ENCODE measurements at regions not wholly inside any gene's neighbourhood (a gene's known extent, or its start where the extent isn't known, plus 50 kb on each side); places are given as distances from the start of the nearest gene placed in this dataset.

DNA sequence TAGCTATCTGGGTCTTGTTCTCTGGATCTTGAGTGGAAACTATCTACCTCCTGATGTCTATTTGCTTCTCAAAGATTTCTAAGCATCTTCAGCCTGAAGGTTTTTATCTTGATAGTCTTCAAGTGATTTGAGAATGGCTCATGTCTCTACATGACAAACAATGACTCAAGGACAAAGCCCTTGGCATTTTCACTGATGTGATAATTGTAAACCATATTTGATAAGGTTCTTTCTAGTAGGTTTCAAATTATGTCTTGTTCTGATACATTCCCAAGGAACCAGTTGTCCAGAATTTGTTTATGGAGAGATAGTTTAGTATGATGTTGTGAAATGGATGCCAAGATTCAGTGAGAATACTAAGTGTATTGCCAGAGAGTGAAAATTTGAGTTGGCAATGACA is 1079.3 kb upstream of the CDH9 start:
- DNase-seq: no peak
- H3K27me3 Mint-ChIP-seq (ENCODE audit: insufficient read depth): no peaks in the 10 kb centered on the region; the same call in 1 of the 2 replicates
- H3K4me3 Mint-ChIP-seq: no peak overlapping the region
- no peak overlapping the region for H3K27ac Mint-ChIP-seq
- H3K4me1 Mint-ChIP-seq (ENCODE audit: low read depth): no peaks in the 10 kb centered on the region
- H3K9me3 Mint-ChIP-seq: peaks cover 42% of the 10 kb centered on the region
- H3K36me3 Mint-ChIP-seq (ENCODE audit: low read depth): peaks cover 6% of the 10 kb centered on the region; the same call in 1 of the 2 replicates
- TF ChIP-seq, protein P1, sequence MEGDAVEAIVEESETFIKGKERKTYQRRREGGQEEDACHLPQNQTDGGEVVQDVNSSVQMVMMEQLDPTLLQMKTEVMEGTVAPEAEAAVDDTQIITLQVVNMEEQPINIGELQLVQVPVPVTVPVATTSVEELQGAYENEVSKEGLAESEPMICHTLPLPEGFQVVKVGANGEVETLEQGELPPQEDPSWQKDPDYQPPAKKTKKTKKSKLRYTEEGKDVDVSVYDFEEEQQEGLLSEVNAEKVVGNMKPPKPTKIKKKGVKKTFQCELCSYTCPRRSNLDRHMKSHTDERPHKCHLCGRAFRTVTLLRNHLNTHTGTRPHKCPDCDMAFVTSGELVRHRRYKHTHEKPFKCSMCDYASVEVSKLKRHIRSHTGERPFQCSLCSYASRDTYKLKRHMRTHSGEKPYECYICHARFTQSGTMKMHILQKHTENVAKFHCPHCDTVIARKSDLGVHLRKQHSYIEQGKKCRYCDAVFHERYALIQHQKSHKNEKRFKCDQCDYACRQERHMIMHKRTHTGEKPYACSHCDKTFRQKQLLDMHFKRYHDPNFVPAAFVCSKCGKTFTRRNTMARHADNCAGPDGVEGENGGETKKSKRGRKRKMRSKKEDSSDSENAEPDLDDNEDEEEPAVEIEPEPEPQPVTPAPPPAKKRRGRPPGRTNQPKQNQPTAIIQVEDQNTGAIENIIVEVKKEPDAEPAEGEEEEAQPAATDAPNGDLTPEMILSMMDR (IDR thresholded peaks at IDR 0.05): no peak

DNA sequence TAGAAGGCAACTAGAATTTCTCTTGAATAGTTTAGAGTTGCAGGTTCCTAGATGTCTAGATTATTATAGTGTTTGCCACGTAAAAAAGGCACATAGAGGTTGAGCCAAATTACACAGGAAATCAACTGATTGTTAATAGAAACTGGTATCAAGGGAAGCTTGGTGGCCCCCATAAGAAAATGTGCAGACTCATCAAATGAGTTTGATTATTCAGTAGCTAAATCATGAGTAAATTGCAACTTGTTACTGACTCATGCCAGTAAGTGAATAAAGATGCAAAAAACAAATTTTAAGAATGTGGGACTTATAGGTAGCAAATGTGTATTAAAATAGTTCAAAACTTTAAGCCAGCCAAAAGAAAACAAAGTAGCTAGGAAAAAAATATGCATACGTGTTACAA is 1078.9 kb upstream of the CDH9 start:
- Mint-ChIP-seq H3K4me1 (ENCODE audit: low read depth) (no peaks in the 10 kb centered on the region), H3K9me3 (peaks cover 41% of the 10 kb centered on the region), H3K27me3 (ENCODE audit: insufficient read depth) (no peaks in the 10 kb centered on the region; the same call in 1 of the 2 replicates), H3K36me3 (ENCODE audit: low read depth) (peaks cover 6% of the 10 kb centered on the region; the same call in 1 of the 2 replicates), H3K27ac (no peak overlapping the region), H3K4me3 (no peak overlapping the region)
- no peak for DNase-seq
- TF ChIP-seq, protein P1 (IDR thresholded peaks at IDR 0.05): no peak

DNA sequence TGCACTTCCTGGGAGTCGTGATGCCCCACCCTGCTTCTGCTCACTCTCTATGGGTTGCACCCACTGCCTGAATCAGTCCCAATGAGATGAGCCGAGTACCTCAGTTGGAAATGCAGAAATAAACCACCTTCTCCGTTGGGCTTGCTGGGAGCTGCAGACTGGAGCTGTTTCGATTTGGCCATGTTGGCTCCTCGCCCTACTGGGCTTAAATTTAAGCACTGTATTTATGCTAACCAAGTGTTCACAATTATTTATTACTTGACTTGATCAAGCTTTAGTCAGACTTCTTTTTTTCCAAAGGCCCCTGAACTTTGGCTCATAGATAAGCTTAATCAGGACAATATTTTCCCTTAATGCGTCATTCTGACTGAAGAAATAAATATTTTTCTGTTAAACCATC is 1072.4 kb upstream of the CDH9 start:
- Mint-ChIP-seq H3K27me3 (ENCODE audit: insufficient read depth) (no peaks in the 10 kb centered on the region; the same call in 1 of the 2 replicates), H3K4me3 (no peak overlapping the region), H3K4me1 (ENCODE audit: low read depth) (no peaks in the 10 kb centered on the region), H3K9me3 (peaks cover 26% of the 10 kb centered on the region), H3K27ac (no peak overlapping the region), H3K36me3 (ENCODE audit: low read depth) (peaks cover 2% of the 10 kb centered on the region; the same call in 1 of the 2 replicates)
- TF ChIP-seq, protein P1 (IDR thresholded peaks at IDR 0.05): no peak
- no peak for DNase-seq

DNA sequence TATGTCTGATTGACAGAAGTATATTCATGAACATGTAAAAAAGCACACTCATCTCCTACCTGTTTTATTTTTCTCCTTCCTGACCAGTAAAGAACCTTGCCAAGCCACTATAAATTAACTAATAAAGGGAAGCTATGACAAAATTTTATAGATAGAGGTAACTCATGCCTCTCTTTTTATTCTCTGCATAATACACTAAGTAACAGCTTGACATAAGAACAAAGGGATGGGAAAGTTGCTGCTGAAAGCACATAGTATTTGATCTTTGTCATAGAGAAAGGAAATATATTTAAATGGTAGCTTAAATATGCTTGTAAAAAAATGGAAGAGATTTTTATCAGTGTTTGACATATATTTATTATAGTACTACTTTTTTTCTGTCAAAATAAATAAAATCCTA is 1065.7 kb upstream of the CDH9 start:
- Mint-ChIP-seq H3K4me1 (ENCODE audit: low read depth) (no peaks in the 10 kb centered on the region), H3K4me3 (no peak overlapping the region), H3K27me3 (ENCODE audit: insufficient read depth) (no peaks in the 10 kb centered on the region)

DNA sequence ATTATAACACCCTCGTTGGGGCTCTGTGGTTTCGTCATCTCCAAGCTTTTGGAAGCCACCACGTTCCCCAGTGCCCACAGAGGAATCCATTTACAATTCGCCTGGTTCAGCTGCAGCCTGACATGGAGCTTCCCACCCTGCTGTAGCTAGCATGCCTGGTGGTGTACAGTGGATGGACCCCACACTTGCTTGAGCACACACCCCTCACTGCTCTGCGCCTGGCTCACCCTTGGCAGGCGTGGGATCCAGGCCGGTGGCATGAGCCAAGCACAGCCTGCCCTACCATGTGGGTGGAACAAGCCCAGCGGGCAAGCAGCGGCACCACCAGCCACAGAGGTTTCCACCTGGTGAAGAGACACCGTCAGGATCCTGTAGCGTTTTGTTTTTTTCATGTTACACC is 1045.7 kb upstream of the CDH9 start:
- Mint-ChIP-seq H3K27ac (no peak overlapping the region), H3K9me3 (peaks cover 9% of the 10 kb centered on the region), H3K4me3 (no peak overlapping the region), H3K4me1 (ENCODE audit: low read depth) (no peaks in the 10 kb centered on the region), H3K36me3 (ENCODE audit: low read depth) (no peaks in the 10 kb centered on the region), H3K27me3 (ENCODE audit: insufficient read depth) (no peaks in the 10 kb centered on the region)
- DNase-seq: no peak
- TF ChIP-seq, protein P1 (IDR thresholded peaks at IDR 0.05): no peak

More for the DNA sequence above, 1065.7 kb upstream of the CDH9 start:
- DNase-seq: no peak
- H3K36me3 Mint-ChIP-seq (ENCODE audit: low read depth): no peaks in the 10 kb centered on the region
- peaks cover 9% of the 10 kb centered on the region; the same call in 1 of the 2 replicates for H3K9me3 Mint-ChIP-seq
- H3K27ac Mint-ChIP-seq: no peak overlapping the region
- TF ChIP-seq, protein P1 (IDR thresholded peaks at IDR 0.05): no peak

DNA sequence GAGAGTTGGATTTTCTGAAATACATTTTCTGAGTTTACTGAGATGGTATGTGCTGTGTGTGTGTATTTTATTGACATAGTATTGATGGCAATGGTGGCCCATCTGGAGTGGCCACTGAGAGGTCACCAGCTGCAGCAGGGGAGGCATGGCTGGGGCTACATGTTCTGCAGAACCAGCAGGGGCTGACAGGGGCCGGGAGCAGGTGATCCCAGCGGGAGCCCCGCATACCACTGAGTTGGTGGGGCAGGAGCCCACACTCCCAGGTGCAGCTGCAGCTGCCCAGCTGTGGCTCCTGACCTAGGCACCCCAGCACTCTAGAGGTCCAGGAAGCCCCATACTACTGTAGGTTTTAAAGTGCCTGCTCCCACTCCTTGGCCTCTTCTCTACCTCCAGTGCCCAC is 1044.2 kb upstream of the CDH9 start:
- DNase-seq: no peak
- Mint-ChIP-seq H3K27me3 (ENCODE audit: insufficient read depth) (no peaks in the 10 kb centered on the region), H3K9me3 (peaks cover 16% of the 10 kb centered on the region), H3K27ac (no peak overlapping the region), H3K4me1 (ENCODE audit: low read depth) (no peaks in the 10 kb centered on the region), H3K36me3 (ENCODE audit: low read depth) (no peaks in the 10 kb centered on the region), H3K4me3 (no peak overlapping the region)
- TF ChIP-seq, protein P1 (IDR thresholded peaks at IDR 0.05): no peak
